K562 (cell line): ENCODE measurements at regions not wholly inside any gene's neighbourhood (a gene's known extent, or its start where the extent isn't known, plus 50 kb on each side); places are given as distances from the start of the nearest gene placed in this dataset.

ENCODE experiments used
- ATAC-seq: fragments of 200-7000 bp; cut with Tn5 transposase; 3 replicates; pipeline ENCODE4 v1.9.1; 2020; ENCODE audit warnings: moderate library complexity
- BruUV-seq: library from RNA; stranded (reverse); fragments of 400-500 nt; replicated peaks from 2 replicates; lab custom pipeline; 2021; lab: Mats Ljungman, UMichigan
- CTCF ChIA-PET: fragments of 300-600 bp; formaldehyde crosslinking; extraction: SDS; loops from one replicate; lab custom pipeline; 2021; ENCODE audit warnings: low intra/inter-chr PET ratio; lab: Yijun Ruan, JAX
- POLR2A ChIA-PET: fragments of 300-600, 350-650 bp; sonication (Branson Sonifier 250); formaldehyde crosslinking; extraction: SDS; loops from one replicate; lab custom pipeline; 2021; ENCODE audit warnings: antibody characterized with exemption, inconsistent platforms; lab: Yijun Ruan, JAX
- DNase-seq, 4 experiments: peaks; one replicate each; pipeline versions ENCODE4 v3.0.0 to v3.0.0-alpha.2; 2011 to 2018; ENCODE audit warnings: low spot score in 3 of 4, mixed read lengths in 3 of 4; ENCODE audit errors: extremely low read depth in 1 of 4
- FAIRE-seq: peaks from 2 replicates; lab custom pipeline; 2011; peaks lifted over from hg19 to GRCh38; lab: Jason Lieb, UNC
- H2AFZ ChIP-seq: 2 replicates; pipeline ENCODE4 v1.6.0; 2011; ENCODE audit warnings: low read depth, low read length, control low read depth, inconsistent platforms
- H3K27ac ChIP-seq: fragments of 200-600 bp; 3 replicates; pipeline ENCODE4 v1.8.0; 2011; ENCODE audit warnings: low read depth, mild to moderate bottlenecking, control low read depth, inconsistent platforms, low read length, moderate library complexity, mixed read lengths; ENCODE audit errors: extremely low read depth
- H3K27me3 ChIP-seq, 2 experiments: fragments of 300-600 bp in 1 of 2; 2 replicates in 1 of 2; 3 replicates in 1 of 2; pipeline versions ENCODE4 v1.6.0 to v1.8.0; 2011; ENCODE audit warnings: inconsistent platforms in 2 of 2, low read length in 2 of 2, mild to moderate bottlenecking in 1 of 2, mixed read lengths in 1 of 2, moderate library complexity in 1 of 2; ENCODE audit not compliant: control insufficient read depth in 2 of 2, insufficient read depth in 2 of 2
- H3K36me3 ChIP-seq: fragments of 300-600 bp; 3 replicates; pipeline ENCODE4 v1.8.0; 2011; ENCODE audit warnings: mild to moderate bottlenecking, low read length, inconsistent platforms; ENCODE audit not compliant: control insufficient read depth, insufficient read depth
- H3K4me1 ChIP-seq, 2 experiments: fragments of 200-600 bp in 1 of 2; replicated peaks in 1 of 2; 2 replicates in 1 of 2; 3 replicates in 1 of 2; pipeline versions ENCODE4 v1.5.1 to v1.8.0; 2011; ENCODE audit warnings: inconsistent platforms in 2 of 2, low read length in 2 of 2, mild to moderate bottlenecking in 1 of 2, mixed read lengths in 1 of 2, moderate library complexity in 1 of 2; ENCODE audit not compliant: control insufficient read depth in 2 of 2, insufficient read depth in 2 of 2
- H3K4me2 ChIP-seq: 2 replicates; pipeline ENCODE4 v1.6.1; 2011; ENCODE audit warnings: low read length, control low read depth, inconsistent platforms, mixed read lengths; ENCODE audit not compliant: insufficient read depth
- H3K4me3 ChIP-seq: fragments of 200-600 bp; sonication (generic), shearing (Covaris generic); 2 replicates; pipeline ENCODE4 v1.5.1; 2016; ENCODE audit warnings: control low read depth, inconsistent platforms
- H3K79me2 ChIP-seq: fragments of 200-600 bp; 3 replicates; pipeline ENCODE4 v1.8.0; 2011; ENCODE audit warnings: low read length, inconsistent platforms; ENCODE audit not compliant: control insufficient read depth, insufficient read depth
- H3K9ac ChIP-seq, 2 experiments: 2 replicates each; pipeline versions ENCODE4 v1.6.0 to v1.6.1; 2011; ENCODE audit warnings: low read depth in 2 of 2, low read length in 2 of 2, control low read depth in 1 of 2, inconsistent platforms in 1 of 2, mild to moderate bottlenecking in 1 of 2, mixed read lengths in 1 of 2; ENCODE audit not compliant: insufficient read depth in 1 of 2
- H3K9me1 ChIP-seq: one replicate; pipeline ENCODE4 v1.6.0; 2011; ENCODE audit warnings: inconsistent platforms, mild to moderate bottlenecking, low read length, moderate library complexity; ENCODE audit not compliant: control insufficient read depth, insufficient read depth
- H3K9me3 ChIP-seq: replicated peaks from 2 replicates; pipeline ENCODE4 v1.5.1; 2011; ENCODE audit warnings: low read depth, low read length, inconsistent platforms; ENCODE audit not compliant: control insufficient read depth, insufficient read depth
- H4K20me1 ChIP-seq: replicated peaks from 2 replicates; pipeline ENCODE4 v1.6.1; 2011; ENCODE audit warnings: low read length, inconsistent platforms, mixed read lengths; ENCODE audit not compliant: control insufficient read depth, insufficient read depth
- WGBS: fragments of 100-300 bp; shearing (Covaris generic); methylation state at CpG from one replicate; pipeline ENCODE4 v1.1.6; 2016; ENCODE audit warnings: low coverage, mixed read lengths; ENCODE audit not compliant: insufficient coverage; ENCODE audit errors: missing lambda C conversion rate; 5-methylcytosine and 5-hydroxymethylcytosine counted together
- in situ Hi-C: fragments of 300-500 bp; cut with MboI; formaldehyde crosslinking; loops from 4 replicates; pipeline ENCODE4 v1.15.0; 2018; ENCODE audit warnings: inconsistent platforms, mixed read lengths
- intact Hi-C: fragments of 100-400 bp; cut with micrococcal nuclease; formaldehyde crosslinking; loops from 2 replicates; pipeline ENCODE4 v1.14.2; 2022
- TF ChIP-seq, protein P1 (sequence below): fragments of 150-350 bp; IDR thresholded peaks from 2 replicates; pipeline ENCODE4 v1.6.1; 2014; ENCODE audit warnings: low read depth, mild to moderate bottlenecking, low read length, borderline replicate concordance
- TF ChIP-seq, protein P2 (sequence below): fragments of 450-650 bp; formaldehyde crosslinking; IDR thresholded peaks from 2 replicates; pipeline ENCODE4 v1.4.0; 2020; ENCODE audit warnings: mild to moderate bottlenecking, mixed read lengths

DNA sequence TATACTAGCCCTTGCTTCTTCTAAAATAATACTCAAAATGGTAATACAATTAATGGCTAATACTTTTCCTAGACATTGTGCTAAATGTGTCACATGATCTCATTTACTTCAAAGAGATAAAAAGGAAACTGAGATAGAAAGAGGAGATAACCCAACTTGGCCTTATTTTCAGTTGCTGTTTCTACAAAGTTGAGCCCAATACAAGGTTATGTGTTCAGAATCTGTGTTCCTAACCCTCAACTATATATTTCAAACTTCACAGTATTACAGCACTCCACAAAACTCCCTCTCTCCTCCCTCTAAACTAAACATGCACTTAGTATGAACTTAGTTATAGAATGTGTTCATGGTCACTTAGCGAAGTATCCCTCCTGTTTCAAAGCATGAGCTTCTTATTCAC is 277.9 kb downstream of the CCER1 start:
- TF ChIP-seq, protein P1, sequence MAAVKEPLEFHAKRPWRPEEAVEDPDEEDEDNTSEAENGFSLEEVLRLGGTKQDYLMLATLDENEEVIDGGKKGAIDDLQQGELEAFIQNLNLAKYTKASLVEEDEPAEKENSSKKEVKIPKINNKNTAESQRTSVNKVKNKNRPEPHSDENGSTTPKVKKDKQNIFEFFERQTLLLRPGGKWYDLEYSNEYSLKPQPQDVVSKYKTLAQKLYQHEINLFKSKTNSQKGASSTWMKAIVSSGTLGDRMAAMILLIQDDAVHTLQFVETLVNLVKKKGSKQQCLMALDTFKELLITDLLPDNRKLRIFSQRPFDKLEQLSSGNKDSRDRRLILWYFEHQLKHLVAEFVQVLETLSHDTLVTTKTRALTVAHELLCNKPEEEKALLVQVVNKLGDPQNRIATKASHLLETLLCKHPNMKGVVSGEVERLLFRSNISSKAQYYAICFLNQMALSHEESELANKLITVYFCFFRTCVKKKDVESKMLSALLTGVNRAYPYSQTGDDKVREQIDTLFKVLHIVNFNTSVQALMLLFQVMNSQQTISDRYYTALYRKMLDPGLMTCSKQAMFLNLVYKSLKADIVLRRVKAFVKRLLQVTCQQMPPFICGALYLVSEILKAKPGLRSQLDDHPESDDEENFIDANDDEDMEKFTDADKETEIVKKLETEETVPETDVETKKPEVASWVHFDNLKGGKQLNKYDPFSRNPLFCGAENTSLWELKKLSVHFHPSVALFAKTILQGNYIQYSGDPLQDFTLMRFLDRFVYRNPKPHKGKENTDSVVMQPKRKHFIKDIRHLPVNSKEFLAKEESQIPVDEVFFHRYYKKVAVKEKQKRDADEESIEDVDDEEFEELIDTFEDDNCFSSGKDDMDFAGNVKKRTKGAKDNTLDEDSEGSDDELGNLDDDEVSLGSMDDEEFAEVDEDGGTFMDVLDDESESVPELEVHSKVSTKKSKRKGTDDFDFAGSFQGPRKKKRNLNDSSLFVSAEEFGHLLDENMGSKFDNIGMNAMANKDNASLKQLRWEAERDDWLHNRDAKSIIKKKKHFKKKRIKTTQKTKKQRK, result no peak
- TF ChIP-seq, protein P2, sequence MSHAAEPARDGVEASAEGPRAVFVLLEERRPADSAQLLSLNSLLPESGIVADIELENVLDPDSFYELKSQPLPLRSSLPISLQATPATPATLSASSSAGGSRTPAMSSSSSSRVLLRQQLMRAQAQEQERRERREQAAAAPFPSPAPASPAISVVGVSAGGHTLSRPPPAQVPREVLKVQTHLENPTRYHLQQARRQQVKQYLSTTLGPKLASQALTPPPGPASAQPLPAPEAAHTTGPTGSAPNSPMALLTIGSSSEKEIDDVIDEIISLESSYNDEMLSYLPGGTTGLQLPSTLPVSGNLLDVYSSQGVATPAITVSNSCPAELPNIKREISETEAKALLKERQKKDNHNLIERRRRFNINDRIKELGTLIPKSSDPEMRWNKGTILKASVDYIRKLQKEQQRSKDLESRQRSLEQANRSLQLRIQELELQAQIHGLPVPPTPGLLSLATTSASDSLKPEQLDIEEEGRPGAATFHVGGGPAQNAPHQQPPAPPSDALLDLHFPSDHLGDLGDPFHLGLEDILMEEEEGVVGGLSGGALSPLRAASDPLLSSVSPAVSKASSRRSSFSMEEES (CRISPR knock-in tag), result peak; percentile 67
- no peaks in the 10 kb centered on the region for H3K9me1 ChIP-seq
- FAIRE-seq (no peak), ATAC-seq (no peak), DNase-seq (no peak)
- no peaks in the 10 kb centered on the region for H3K79me2 ChIP-seq
- H3K9me3 ChIP-seq, result no peaks in the 10 kb centered on the region; the same call in 1 of the 2 replicates
- 6% methylated on average over 1 of the region's 1 CpG for WGBS
- H3K4me1 ChIP-seq, result no peaks in the 10 kb centered on the region
- H4K20me1 ChIP-seq, result no peaks in the 10 kb centered on the region
- in situ Hi-C loops, result no loop called here
- H3K4me2 ChIP-seq, result no peak overlapping the region
- POLR2A ChIA-PET, result no interaction called here
- intact Hi-C loops, result no loop called here
- H3K4me3 ChIP-seq, result no peak overlapping the region
- no peaks in the 10 kb centered on the region for H3K27me3 ChIP-seq
- no peak overlapping the region for H3K27ac ChIP-seq
- CTCF ChIA-PET, result no interaction called here
- BruUV-seq, result no TSS peak
- H2AFZ ChIP-seq, result no peak overlapping the region
- no peaks in the 10 kb centered on the region for H3K36me3 ChIP-seq
- no peak overlapping the region for H3K9ac ChIP-seq
